IPS DF 6.9 (cell line): ENCODE measurements at regions not wholly inside any gene's neighbourhood (a gene's known extent, or its start where the extent isn't known, plus 50 kb on each side); places are given as distances from the start of the nearest gene placed in this dataset.

Experiments used
- DNase-seq: peaks from one replicate; pipeline ENCODE4 v3.0.0-alpha.2; 2013; ENCODE audit warnings: low read depth, low spot score
- H3K27ac ChIP-seq: one replicate; pipeline ENCODE4 v1.5.1; 2013; ENCODE audit warnings: low read length, control low read depth
- H3K27me3 ChIP-seq: 2 replicates; pipeline ENCODE4 v1.6.1; 2013; ENCODE audit warnings: mild to moderate bottlenecking, low read length; ENCODE audit not compliant: control insufficient read depth, insufficient read depth
- H3K36me3 ChIP-seq: 2 replicates; pipeline ENCODE4 v1.6.1; 2013; ENCODE audit warnings: low read length; ENCODE audit not compliant: control insufficient read depth, insufficient read depth
- H3K4me1 ChIP-seq: 2 replicates; pipeline ENCODE4 v1.6.1; 2013; ENCODE audit warnings: low read length; ENCODE audit not compliant: control insufficient read depth, insufficient read depth
- H3K4me3 ChIP-seq: 2 replicates; pipeline ENCODE4 v1.5.1; 2013; ENCODE audit warnings: mild to moderate bottlenecking, low read length
- H3K9me3 ChIP-seq: 2 replicates; pipeline ENCODE4 v1.6.1; 2013; ENCODE audit warnings: low read length, inconsistent platforms; ENCODE audit not compliant: control insufficient read depth, insufficient read depth
- WGBS: extraction: QIAGEN DNeasy Blood & Tissue Kit; methylation state at CpG from one replicate; pipeline ENCODE4 v1.1.7; 2013; ENCODE audit warnings: mixed read lengths, missing lambda C conversion rate; ENCODE audit not compliant: insufficient read length, insufficient coverage; 5-methylcytosine and 5-hydroxymethylcytosine counted together

DNA sequence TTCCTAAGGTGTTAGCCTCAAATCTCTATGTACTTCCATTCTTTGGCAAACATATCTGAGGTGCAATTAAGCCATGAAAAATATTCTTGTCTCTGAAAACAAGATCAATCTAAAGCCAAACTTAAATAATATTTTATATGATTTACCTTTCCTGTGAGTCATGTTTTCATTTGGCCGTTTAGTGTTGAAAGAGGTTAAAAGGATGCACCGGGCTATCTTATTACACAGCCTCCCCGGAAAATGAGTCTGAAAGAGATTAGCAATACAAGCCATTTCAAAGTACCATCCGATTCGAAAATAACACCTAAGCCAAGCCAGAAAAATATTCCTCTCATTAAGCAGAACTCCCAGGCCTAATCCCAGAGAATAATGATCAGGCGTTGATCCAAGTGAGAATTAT lies 161.5 kb upstream of the EPHA5 start:
- no CpG with 5 or more reads among the region's 6 CpGs for WGBS
- H3K4me3 ChIP-seq, result no peak overlapping the region
- no peaks in the 10 kb centered on the region for H3K36me3 ChIP-seq
- H3K9me3 ChIP-seq, result no peaks in the 10 kb centered on the region
- no peaks in the 10 kb centered on the region for H3K4me1 ChIP-seq
- H3K27ac ChIP-seq, result no peak overlapping the region
- H3K27me3 ChIP-seq, result no peaks in the 10 kb centered on the region
- DNase-seq, result no peak

DNA sequence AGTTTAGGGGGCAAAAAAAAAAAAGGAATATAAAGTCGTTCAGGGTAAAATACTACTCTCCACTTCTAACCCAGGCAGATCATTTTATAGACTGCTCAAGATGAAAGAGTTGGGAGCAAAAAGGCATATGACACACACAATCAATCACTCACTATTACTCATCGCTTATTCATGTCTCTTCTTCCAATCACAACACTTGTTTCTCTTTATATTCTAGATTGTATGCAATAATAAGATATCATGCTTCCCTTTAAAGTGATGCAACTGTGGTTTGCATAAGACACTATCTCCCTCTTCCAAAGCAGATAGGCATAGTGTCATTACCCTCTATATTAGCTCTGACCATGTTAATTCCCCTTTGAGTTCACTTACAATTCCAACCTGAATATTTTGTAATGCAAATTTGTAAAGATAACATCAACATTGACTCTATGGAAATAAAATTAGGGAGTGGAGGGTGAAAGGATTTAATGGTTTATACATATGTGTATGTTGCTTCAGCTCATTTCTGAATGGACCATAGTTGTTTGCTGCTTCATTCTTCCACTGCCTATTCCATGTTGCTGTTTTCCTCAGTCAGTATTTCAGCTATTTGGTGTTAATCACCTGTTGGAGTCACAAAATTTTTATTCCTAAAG lies 154.9 kb upstream of the EPHA5 start:
- Histone ChIP-seq H3K27ac (no peak overlapping the region), H3K27me3 (no peaks in the 10 kb centered on the region), H3K36me3 (no peaks in the 10 kb centered on the region), H3K4me3 (no peak overlapping the region), H3K9me3 (no peaks in the 10 kb centered on the region), H3K4me1 (no peaks in the 10 kb centered on the region)
- no peak for DNase-seq
- WGBS, result 100% methylated on average over 1 of the region's 2 CpGs

DNA sequence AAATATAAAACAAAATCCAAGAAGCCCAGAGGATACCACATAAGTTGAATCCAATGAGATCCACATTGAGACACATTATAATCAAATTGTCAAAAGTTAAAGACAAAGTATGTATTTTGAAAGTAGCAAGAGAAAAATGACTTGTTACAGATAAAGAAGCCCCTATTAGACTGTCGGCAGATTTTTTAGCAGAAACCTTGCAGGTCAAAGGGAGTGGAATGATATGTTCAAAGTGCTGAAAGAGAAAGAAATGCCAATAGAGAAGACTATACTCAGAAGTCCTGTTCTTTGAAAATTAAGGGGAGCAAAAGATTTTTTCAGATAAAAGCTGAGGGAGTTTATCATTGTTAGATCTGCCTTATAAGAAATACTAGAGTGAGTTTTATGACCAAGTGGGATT lies 148.9 kb upstream of the EPHA5 start:
- WGBS, result no CpG with 5 or more reads among the region's 1 CpG
- no peak for DNase-seq
- H3K4me3 ChIP-seq, result no peak overlapping the region
- H3K4me1 ChIP-seq, result no peaks in the 10 kb centered on the region
- H3K36me3 ChIP-seq, result no peaks in the 10 kb centered on the region
- no peak overlapping the region for H3K27ac ChIP-seq
- no peaks in the 10 kb centered on the region for H3K27me3 ChIP-seq
- no peaks in the 10 kb centered on the region for H3K9me3 ChIP-seq

DNA sequence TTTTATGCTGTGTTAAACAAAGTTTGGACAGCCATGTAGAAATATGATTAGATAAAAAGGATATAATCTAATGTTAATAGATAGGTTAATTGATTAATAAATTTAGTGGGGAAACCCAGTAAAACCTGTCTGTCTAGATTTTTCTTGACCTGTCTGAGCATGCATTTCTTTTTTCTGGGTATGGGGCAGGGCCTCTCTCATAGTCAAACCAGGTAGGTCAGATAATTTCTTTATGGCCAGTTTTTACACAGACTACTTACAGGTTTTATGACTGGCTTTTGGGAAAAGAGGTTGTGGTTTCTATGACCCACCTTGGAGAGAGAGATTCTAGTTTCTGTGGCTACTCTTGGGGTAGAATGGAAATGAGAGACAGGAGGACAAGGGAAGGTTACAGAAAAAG lies 135.6 kb upstream of the EPHA5 start:
- no peak overlapping the region for H3K27ac ChIP-seq
- H3K36me3 ChIP-seq, result no peaks in the 10 kb centered on the region
- no peaks in the 10 kb centered on the region for H3K27me3 ChIP-seq
- no peaks in the 10 kb centered on the region for H3K4me1 ChIP-seq
- no peak for DNase-seq
- H3K4me3 ChIP-seq, result no peak overlapping the region
- H3K9me3 ChIP-seq, result no peaks in the 10 kb centered on the region

DNA sequence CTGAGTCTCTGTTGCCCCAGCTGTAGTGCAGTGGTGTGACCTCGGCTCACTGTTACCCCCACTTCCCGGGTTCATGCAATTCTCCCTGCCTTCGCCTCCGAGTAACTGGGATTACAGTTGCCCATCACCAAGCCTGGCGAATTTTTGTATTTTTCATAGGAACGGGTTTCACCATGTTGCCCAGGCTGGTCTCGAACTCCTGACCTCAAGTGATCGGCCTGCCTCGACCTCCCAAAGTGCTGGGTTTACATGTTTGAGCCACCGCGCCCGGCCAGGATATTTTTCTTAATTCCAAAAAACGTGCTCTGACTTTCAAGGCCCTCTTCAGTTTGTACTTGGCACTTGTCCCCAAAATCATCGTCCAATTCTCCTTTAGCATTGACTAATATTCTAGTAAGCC lies 129.2 kb upstream of the EPHA5 start:
- H3K4me1 ChIP-seq, result no peaks in the 10 kb centered on the region
- H3K4me3 ChIP-seq, result no peak overlapping the region
- no peak overlapping the region for H3K27ac ChIP-seq
- H3K9me3 ChIP-seq, result no peaks in the 10 kb centered on the region
- no peaks in the 10 kb centered on the region for H3K36me3 ChIP-seq
- no peak for DNase-seq
- H3K27me3 ChIP-seq, result no peaks in the 10 kb centered on the region
- WGBS, result no CpG with 5 or more reads among the region's 14 CpGs

DNA sequence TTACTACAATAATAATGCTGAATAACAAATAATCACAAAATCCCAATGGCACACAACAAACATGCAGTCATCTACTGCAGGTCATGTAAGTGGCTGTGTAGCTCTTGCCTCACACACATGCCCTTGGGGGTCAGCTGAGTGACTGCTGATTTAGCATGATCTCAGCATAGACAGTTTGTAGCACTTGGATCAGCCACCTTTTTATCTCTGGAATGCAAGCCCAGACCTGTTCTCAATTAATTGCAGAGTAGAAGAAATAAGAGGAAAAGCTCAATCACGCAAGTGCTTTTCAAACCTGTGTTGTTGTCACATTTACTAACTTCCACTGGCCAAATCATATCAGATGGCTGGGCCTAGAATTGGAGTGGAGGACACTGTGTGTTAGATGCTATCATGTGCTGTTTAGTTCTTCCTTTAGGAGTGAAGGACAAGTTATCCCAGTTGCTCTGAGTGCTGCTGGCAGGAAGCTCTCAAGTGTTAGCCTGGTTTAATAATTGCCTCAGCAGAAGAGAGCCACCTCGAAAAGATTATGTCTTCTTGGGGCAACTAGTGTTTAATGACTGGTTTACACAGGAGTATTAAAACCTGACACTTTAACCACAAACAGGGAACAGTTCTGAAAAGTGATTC lies 128.3 kb upstream of the EPHA5 start:
- Histone ChIP-seq H3K36me3 (no peaks in the 10 kb centered on the region), H3K27me3 (no peaks in the 10 kb centered on the region), H3K27ac (no peak overlapping the region), H3K4me1 (no peaks in the 10 kb centered on the region), H3K4me3 (no peak overlapping the region), H3K9me3 (no peaks in the 10 kb centered on the region)
- whole genome bisulfite sequencing, result no CpG with 5 or more reads among the region's 2 CpGs
- DNase-seq, result no peak

DNA sequence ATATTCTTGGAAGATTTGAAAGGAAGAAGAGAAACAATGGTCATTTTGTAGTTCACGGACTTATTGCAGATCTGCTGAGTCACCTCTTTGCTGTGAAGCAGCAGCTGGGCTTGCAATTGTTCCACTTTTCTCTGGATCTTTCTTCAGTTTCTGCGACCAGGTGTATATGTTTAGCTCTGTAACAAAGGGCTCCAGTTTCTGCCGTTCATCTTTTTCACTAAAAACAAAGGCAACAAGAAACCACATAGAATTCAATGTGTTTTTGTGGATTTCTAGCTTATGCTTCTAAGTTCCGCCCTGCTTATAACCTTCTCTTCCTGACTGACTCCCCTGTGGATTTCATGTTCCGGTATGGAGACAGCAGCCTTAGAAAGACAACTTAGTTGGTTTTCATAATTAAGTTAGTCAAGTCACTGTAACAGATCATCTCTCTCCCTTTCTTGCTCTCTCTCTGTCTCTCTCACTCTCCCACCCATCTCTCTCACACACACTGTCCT lies 121.6 kb upstream of the EPHA5 start:
- Histone ChIP-seq H3K36me3 (no peaks in the 10 kb centered on the region), H3K9me3 (no peaks in the 10 kb centered on the region), H3K4me3 (no peak overlapping the region), H3K4me1 (0 out of 2 replicates have a peak, but pooled peaks cover 2% of the 10 kb centered on the region), H3K27me3 (no peaks in the 10 kb centered on the region), H3K27ac (no peak overlapping the region)
- no peak for DNase-seq
- no CpG with 5 or more reads among the region's 5 CpGs for WGBS

DNA sequence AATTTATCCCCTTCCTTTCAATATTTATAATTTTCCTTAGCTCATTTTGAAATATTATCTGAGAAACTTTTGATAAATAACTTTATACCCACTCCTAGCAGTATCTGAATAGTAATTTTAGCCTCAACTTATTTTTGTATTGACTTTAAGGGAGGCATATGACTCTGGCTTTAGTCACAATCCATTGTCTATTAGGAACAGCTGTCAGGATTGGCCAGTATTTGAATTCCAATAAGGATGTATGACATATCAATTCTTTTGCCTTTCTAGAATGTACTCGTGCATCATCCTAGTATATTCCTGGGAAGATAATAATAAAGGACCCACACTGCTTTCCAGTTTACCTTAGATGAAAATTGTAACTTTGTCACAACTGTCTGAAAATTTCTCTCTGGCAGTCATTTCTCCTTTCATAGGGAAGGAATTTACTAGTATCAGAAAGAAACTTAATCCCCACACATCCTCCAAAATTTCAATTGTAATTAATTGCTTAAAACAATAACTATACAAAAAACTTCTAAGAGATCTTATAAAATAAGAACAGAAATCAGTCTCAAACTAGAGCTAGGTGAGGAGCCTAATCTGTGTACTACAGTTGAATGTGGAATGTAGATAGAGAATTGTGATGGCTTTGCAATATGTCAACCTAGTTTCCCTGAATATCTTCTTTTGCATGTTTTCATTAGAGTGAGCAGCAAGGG lies 121.0 kb upstream of the EPHA5 start:
- Histone ChIP-seq H3K4me1 (0 out of 2 replicates have a peak, but pooled peaks cover 2% of the 10 kb centered on the region), H3K4me3 (no peak overlapping the region), H3K27me3 (no peaks in the 10 kb centered on the region), H3K36me3 (no peaks in the 10 kb centered on the region), H3K27ac (no peak overlapping the region), H3K9me3 (no peaks in the 10 kb centered on the region)
- DNase-seq, result no peak
- no CpG with 5 or more reads among the region's 1 CpG for WGBS

DNA sequence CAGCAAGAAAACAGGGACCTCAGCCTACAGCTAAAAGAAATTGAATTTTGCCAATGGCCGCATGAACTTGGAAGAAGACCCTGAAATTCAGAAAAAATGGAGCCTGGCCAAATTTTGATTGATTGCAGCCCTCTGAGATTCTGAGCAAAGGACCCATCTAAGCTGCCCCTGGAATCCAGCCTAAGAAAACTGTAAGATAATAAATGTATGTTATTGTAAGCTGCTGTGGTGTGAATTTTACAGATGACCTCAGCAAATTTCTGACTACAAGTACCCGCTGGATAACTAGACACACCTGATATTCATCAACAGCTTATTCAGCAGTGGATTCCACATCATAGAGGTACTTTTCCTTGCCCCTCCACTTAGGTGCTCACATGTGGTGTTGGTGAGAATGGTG lies 119.5 kb upstream of the EPHA5 start:
- Histone ChIP-seq H3K4me3 (no peak overlapping the region), H3K9me3 (no peaks in the 10 kb centered on the region), H3K27me3 (no peaks in the 10 kb centered on the region), H3K36me3 (no peaks in the 10 kb centered on the region), H3K27ac (no peak overlapping the region), H3K4me1 (0 out of 2 replicates have a peak, but pooled peaks cover 2% of the 10 kb centered on the region)
- DNase-seq, result no peak
- no CpG with 5 or more reads among the region's 2 CpGs for WGBS

DNA sequence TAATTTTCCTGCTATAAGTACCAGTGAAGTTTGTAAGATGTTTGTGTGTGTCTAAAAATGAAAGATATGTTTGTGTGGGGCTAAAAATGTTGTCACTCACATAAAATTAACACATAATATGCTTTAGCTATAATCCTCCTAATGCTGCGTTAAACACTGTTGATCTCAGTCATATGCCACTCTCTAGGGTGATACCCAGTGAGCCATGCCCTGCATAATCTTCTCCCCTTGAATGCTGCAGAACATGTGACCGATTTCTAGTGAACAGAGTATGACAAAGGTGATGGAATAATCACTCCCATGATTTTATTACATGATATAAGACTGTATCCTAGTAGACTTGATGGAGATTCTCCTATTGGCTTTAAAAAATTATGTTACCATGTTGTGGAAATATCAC lies 119.1 kb upstream of the EPHA5 start:
- Histone ChIP-seq H3K4me3 (no peak overlapping the region), H3K4me1 (0 out of 2 replicates have a peak, but pooled peaks cover 2% of the 10 kb centered on the region), H3K9me3 (no peaks in the 10 kb centered on the region), H3K27me3 (no peaks in the 10 kb centered on the region), H3K36me3 (no peaks in the 10 kb centered on the region), H3K27ac (no peak overlapping the region)
- WGBS, result no CpG with 5 or more reads among the region's 2 CpGs
- DNase-seq, result no peak
